Uterus (tissue), 3 donors: ENCODE measurements at regions not wholly inside any gene's neighbourhood (a gene's known extent, or its start where the extent isn't known, plus 50 kb on each side); places are given as distances from the start of the nearest gene placed in this dataset.

Source experiments
- DNase-seq, 2 donors: peaks; one replicate each; pipeline ENCODE4 v3.0.0-alpha.2; 2019 to 2020
- H3K27ac ChIP-seq, 2 donors: fragments of 200-600 bp; sonication (generic); 1 replicate in 1 of 2; 2 replicates in 1 of 2; pipeline ENCODE4 v1.5.1; 2016 to 2018
- H3K27me3 ChIP-seq, 2 donors: fragments of 200-600 bp; sonication (generic); one replicate each; pipeline ENCODE4 v1.5.1; 2018 to 2019; ENCODE audit warnings: control low read depth in 1 of 2
- H3K36me3 ChIP-seq, 2 donors: fragments of 200-600 bp; sonication (generic); one replicate each; pipeline ENCODE4 v1.5.1; 2019; ENCODE audit warnings: control low read depth in 1 of 2
- H3K4me1 ChIP-seq, 2 donors: fragments of 200-600 bp; sonication (generic); one replicate each; pipeline ENCODE4 v1.5.1; 2018 to 2019; ENCODE audit warnings: control low read depth in 1 of 2
- H3K4me3 ChIP-seq, 2 donors: fragments of 200-600 bp; sonication (generic); 1 replicate in 1 of 2; 2 replicates in 1 of 2; pipeline ENCODE4 v1.5.1; 2018 to 2019; ENCODE audit warnings: mild to moderate bottlenecking in 1 of 2
- H3K9me3 ChIP-seq, 2 donors: fragments of 200-600 bp; sonication (generic); one replicate each; pipeline ENCODE4 v1.5.1; 2019; ENCODE audit warnings: control low read depth in 1 of 2
- CTCF ChIP-seq, 4 experiments: fragments of 200-600 bp in 2 of 4; fragments of 450-650 bp in 2 of 4; sonication (generic) in 2 of 4; IDR thresholded peaks; one replicate each; pipeline ENCODE4 v1.5.1; 2016 to 2019; ENCODE audit warnings: antibody characterized with exemption in 4 of 4, mild to moderate bottlenecking in 2 of 4, moderate library complexity in 1 of 4
- POLR2A ChIP-seq, 2 donors: fragments of 450-650 bp; IDR thresholded peaks; one replicate each; pipeline ENCODE4 v1.6.1; 2016; ENCODE audit warnings: antibody characterized with exemption in 2 of 2, mild to moderate bottlenecking in 1 of 2, moderate library complexity in 1 of 2
- intact Hi-C: fragments of 100-400 bp; cut with DNase I; formaldehyde crosslinking; loops from one replicate; pipeline ENCODE4 v1.15.1; 2023; ENCODE audit warnings: low total_unique reads
- donor health status: DM: yes; HTN: yes; CAD: no.

- no peaks in the 10 kb centered on the region for H3K27me3 ChIP-seq
- no peak overlapping the region for H3K4me3 ChIP-seq
- no peaks in the 10 kb centered on the region for H3K4me1 ChIP-seq
- intact Hi-C loops, result no loop called here
- H3K36me3 ChIP-seq, result no peaks in the 10 kb centered on the region
- H3K27ac ChIP-seq, result no peak overlapping the region
- no peaks in the 10 kb centered on the region for H3K9me3 ChIP-seq
- DNase-seq, result no peak
- TF ChIP-seq CTCF (IDR thresholded peaks at IDR 0.05), result no peak
- TF ChIP-seq POLR2A (IDR thresholded peaks at IDR 0.05), result no peak
These were observed 1494.3 kb downstream of the BRD1 start for GRCh38 chr22:48333323-48333763.

- Histone ChIP-seq H3K27ac (no peak overlapping the region), H3K9me3 (no peaks in the 10 kb centered on the region), H3K4me3 (no peak overlapping the region), H3K27me3 (no peaks in the 10 kb centered on the region), H3K4me1 (no peaks in the 10 kb centered on the region), H3K36me3 (no peaks in the 10 kb centered on the region)
- DNase-seq, result no peak
- intact Hi-C loops, result no loop called here
- no peak for TF ChIP-seq POLR2A (IDR thresholded peaks at IDR 0.05)
- TF ChIP-seq CTCF (IDR thresholded peaks at IDR 0.05), result no peak
These were observed 1495.0 kb downstream of the BRD1 start for GRCh38 chr22:48332438-48333322.

GRCh38 chr22:48331691-48332220, 1495.9 kb downstream of the BRD1 start:
- H3K4me3 ChIP-seq, result no peak overlapping the region
- no peaks in the 10 kb centered on the region for H3K4me1 ChIP-seq
- H3K36me3 ChIP-seq, result no peaks in the 10 kb centered on the region
- no peak overlapping the region for H3K27ac ChIP-seq
- H3K27me3 ChIP-seq, result no peaks in the 10 kb centered on the region
- no peaks in the 10 kb centered on the region for H3K9me3 ChIP-seq
- intact Hi-C loops, result no loop called here
- no peak for TF ChIP-seq POLR2A (IDR thresholded peaks at IDR 0.05)
- no peak for TF ChIP-seq CTCF (IDR thresholded peaks at IDR 0.05)
- DNase-seq, result no peak

- no peak for DNase-seq
- intact Hi-C loops, result no loop called here
- no peak for TF ChIP-seq CTCF (IDR thresholded peaks at IDR 0.05)
These were observed 1496.4 kb downstream of the BRD1 start for GRCh38 chr22:48331266-48331665.

GRCh38 chr22:48327721-48328120, 1500.0 kb downstream of the BRD1 start:
- no peaks in the 10 kb centered on the region for H3K9me3 ChIP-seq
- intact Hi-C loops, result no loop called here
- no peaks in the 10 kb centered on the region for H3K27me3 ChIP-seq
- no peaks in the 10 kb centered on the region for H3K36me3 ChIP-seq
- TF ChIP-seq POLR2A (IDR thresholded peaks at IDR 0.05), result no peak
- TF ChIP-seq CTCF (IDR thresholded peaks at IDR 0.05), result no peak
- H3K4me3 ChIP-seq, result no peak overlapping the region
- H3K27ac ChIP-seq, result no peak overlapping the region
- DNase-seq, result no peak
- no peaks in the 10 kb centered on the region for H3K4me1 ChIP-seq

More at GRCh38 chr22:48331266-48331665, 1496.4 kb downstream of the BRD1 start:
- H3K27ac ChIP-seq, result no peak overlapping the region
- H3K9me3 ChIP-seq, result no peaks in the 10 kb centered on the region
- no peak overlapping the region for H3K4me3 ChIP-seq
- H3K27me3 ChIP-seq, result no peaks in the 10 kb centered on the region
- no peaks in the 10 kb centered on the region for H3K4me1 ChIP-seq
- H3K36me3 ChIP-seq, result no peaks in the 10 kb centered on the region
